ENCODE measurements at regions not wholly inside any gene's neighbourhood (a gene's known extent, or its start where the extent isn't known, plus 50 kb on each side); places are given as distances from the start of the nearest gene placed in this dataset.
A peak's percentile ranks its signal among the peaks of the same experiment; 100 is the strongest.

DNA sequence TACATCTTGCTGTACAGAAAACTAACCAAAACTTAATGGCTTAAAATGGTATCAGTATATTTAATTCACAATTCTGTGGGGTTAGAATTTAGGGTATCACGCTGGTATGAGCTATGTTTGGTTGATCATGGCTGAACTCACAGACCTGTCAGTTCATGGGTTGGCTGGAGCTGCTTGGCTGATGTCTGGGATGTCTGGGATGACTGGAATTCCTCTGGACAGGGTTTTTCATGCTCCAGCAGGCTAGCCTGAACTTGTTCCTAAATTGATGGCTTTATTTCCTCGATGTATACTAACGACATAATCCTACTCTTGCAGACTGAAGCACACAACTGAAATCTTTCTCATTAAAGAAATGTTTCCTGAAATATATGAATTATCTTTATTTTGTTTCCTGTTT is 338.9 kb upstream of the GBE1 start:
- no peaks in the 10 kb centered on the region for H3K9me3 ChIP-seq (ENCODE audit: control insufficient read depth, low read depth, low read length)
- H2AFZ ChIP-seq (ENCODE audit: control insufficient read depth, low read length): peak overlapping the region; percentile 78
- H3K27ac ChIP-seq (ENCODE audit: control insufficient read depth, insufficient read depth, low read length): no peak overlapping the region
- no peaks in the 10 kb centered on the region for H3K36me3 ChIP-seq (ENCODE audit: control insufficient read depth in 2 of 2, extremely low read depth in 1 of 2, insufficient read depth in 2 of 2, low read length in 2 of 2)
- no peaks in the 10 kb centered on the region for H3K79me2 ChIP-seq (ENCODE audit: control insufficient read depth, insufficient read depth, low read length)
- DNase-seq (ENCODE audit: low read depth, low spot score) (no peak), FAIRE-seq (peak; percentile 95)
- no peak overlapping the region for H3K4me3 ChIP-seq (ENCODE audit: control insufficient read depth in 2 of 3, extremely low read depth in 1 of 3, insufficient read depth in 2 of 3, low read depth in 1 of 3, low read length in 3 of 3)
- dilution Hi-C loops (cut with MboI; ENCODE audit: extremely low pct_ligation_motif_present, low sequenced_read_pairs): no loop called here
- H3K4me1 ChIP-seq (ENCODE audit: control insufficient read depth, extremely low read depth, insufficient read depth, low read length): peaks cover 9% of the 10 kb centered on the region
- no peaks in the 10 kb centered on the region for H3K9me1 ChIP-seq (ENCODE audit: control insufficient read depth, extremely low read depth, insufficient read depth, low read length)
- no peak overlapping the region for H3K9ac ChIP-seq (ENCODE audit: control insufficient read depth, extremely low read depth, insufficient read depth, low read length)
- TF ChIP-seq CTCF (optimal IDR thresholded peaks at IDR 0.05 in 1 of 3, IDR thresholded peaks at IDR 0.05 in 1 of 3, conservative IDR thresholded peaks at IDR 0.05 in 1 of 3; ENCODE audit: extremely low read depth in 1 of 3, insufficient read depth in 2 of 3, low read length in 3 of 3) (no peak), EZH2 (IDR thresholded peaks at IDR 0.05; ENCODE audit: low read length) (no peak)
- H4K20me1 ChIP-seq (ENCODE audit: control insufficient read depth, extremely low read depth, insufficient read depth, low read length): no peaks in the 10 kb centered on the region
- no peaks in the 10 kb centered on the region for H3K27me3 ChIP-seq (ENCODE audit: control insufficient read depth, extremely low read depth, insufficient read depth, low read length)
- H3K4me2 ChIP-seq (ENCODE audit: control insufficient read depth, extremely low read depth, insufficient read depth, low read depth, low read length): peak overlapping the region; percentile 62

DNA sequence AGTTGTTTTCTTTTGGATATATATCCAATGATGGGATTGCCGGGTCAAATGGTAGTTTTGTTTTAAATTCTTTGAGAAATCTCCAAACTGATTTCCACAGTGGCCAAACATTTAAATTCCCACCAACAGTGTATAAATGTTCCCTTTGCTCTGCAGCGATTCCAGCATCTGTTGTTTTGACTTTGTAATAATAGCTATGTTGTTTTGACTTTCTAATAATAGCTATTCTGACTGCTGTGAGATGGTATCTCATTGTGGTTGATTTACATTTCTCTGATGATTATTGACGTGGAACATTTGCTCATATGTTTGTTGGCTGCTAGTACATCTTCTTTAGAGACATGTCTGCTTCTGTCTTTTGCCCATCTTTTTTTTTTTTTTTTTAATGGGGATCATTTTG is 332.2 kb upstream of the GBE1 start:
- Histone ChIP-seq H3K27ac (ENCODE audit: control insufficient read depth, insufficient read depth, low read length) (no peak overlapping the region), H3K9me1 (ENCODE audit: control insufficient read depth, extremely low read depth, insufficient read depth, low read length) (no peaks in the 10 kb centered on the region), H3K9me3 (ENCODE audit: control insufficient read depth, low read depth, low read length) (no peaks in the 10 kb centered on the region), H3K36me3 (ENCODE audit: control insufficient read depth in 2 of 2, extremely low read depth in 1 of 2, insufficient read depth in 2 of 2, low read length in 2 of 2) (no peaks in the 10 kb centered on the region), H4K20me1 (ENCODE audit: control insufficient read depth, extremely low read depth, insufficient read depth, low read length) (no peaks in the 10 kb centered on the region), H3K27me3 (ENCODE audit: control insufficient read depth, extremely low read depth, insufficient read depth, low read length) (no peaks in the 10 kb centered on the region), H3K79me2 (ENCODE audit: control insufficient read depth, insufficient read depth, low read length) (no peaks in the 10 kb centered on the region), H3K4me1 (ENCODE audit: control insufficient read depth, extremely low read depth, insufficient read depth, low read length) (no peaks in the 10 kb centered on the region), H3K9ac (ENCODE audit: control insufficient read depth, extremely low read depth, insufficient read depth, low read length) (no peak overlapping the region), H3K4me3 (ENCODE audit: control insufficient read depth in 2 of 3, extremely low read depth in 1 of 3, insufficient read depth in 2 of 3, low read depth in 1 of 3, low read length in 3 of 3) (no peak overlapping the region), H3K4me2 (ENCODE audit: control insufficient read depth, extremely low read depth, insufficient read depth, low read depth, low read length) (no peak overlapping the region), H2AFZ (ENCODE audit: control insufficient read depth, low read length) (no peak overlapping the region)
- TF ChIP-seq EZH2 (IDR thresholded peaks at IDR 0.05; ENCODE audit: low read length) (no peak), CTCF (optimal IDR thresholded peaks at IDR 0.05 in 1 of 3, IDR thresholded peaks at IDR 0.05 in 1 of 3, conservative IDR thresholded peaks at IDR 0.05 in 1 of 3; ENCODE audit: extremely low read depth in 1 of 3, insufficient read depth in 2 of 3, low read length in 3 of 3) (no peak)
- DNase-seq (ENCODE audit: low read depth, low spot score): no peak
- dilution Hi-C loops (cut with MboI; ENCODE audit: extremely low pct_ligation_motif_present, low sequenced_read_pairs): no loop called here
- FAIRE-seq: no peak

Measured in keratinocyte (primary cell).